HCT116 (cell line): ENCODE measurements at regions not wholly inside any gene's neighbourhood (a gene's known extent, or its start where the extent isn't known, plus 50 kb on each side); places are given as distances from the start of the nearest gene placed in this dataset.

Experiments
- CEBPB ChIP-seq: IDR thresholded peaks from 2 replicates; pipeline ENCODE4 v1.6.1; 2012; ENCODE audit warnings: low read depth
- CTCF ChIP-seq, 3 experiments: fragments of 200-600 bp in 1 of 3; sonication (generic) in 1 of 3; IDR thresholded peaks in 2 of 3; conservative IDR thresholded peaks in 1 of 3; 2 replicates each; pipeline ENCODE4 v1.5.1; 2012 to 2017; ENCODE audit warnings: low read depth in 2 of 3, low read length in 2 of 3, antibody characterized with exemption in 1 of 3, borderline replicate concordance in 1 of 3, control low read depth in 1 of 3, mild to moderate bottlenecking in 1 of 3, mixed read lengths in 1 of 3, mixed run types in 1 of 3, moderate library complexity in 1 of 3; ENCODE audit not compliant: insufficient read depth in 1 of 3
- EZH2 ChIP-seq: fragments of 200-600 bp; sonication (generic); IDR thresholded peaks from 2 replicates; pipeline ENCODE4 v1.6.1; 2017; ENCODE audit warnings: antibody characterized with exemption, mixed run types
- POLR2A ChIP-seq: IDR thresholded peaks from 2 replicates; pipeline ENCODE4 v1.7.0; 2011; ENCODE audit warnings: borderline replicate concordance; ENCODE audit not compliant: insufficient read depth, insufficient read length; ENCODE audit errors: extremely low read depth
- RAD21 ChIP-seq: IDR thresholded peaks from 2 replicates; pipeline ENCODE4 v1.6.1; 2012; ENCODE audit warnings: low read depth, mild to moderate bottlenecking

- no peak for TF ChIP-seq CEBPB
- no peak for TF ChIP-seq CTCF (IDR thresholded peaks at IDR 0.05 in 2 of 3, conservative IDR thresholded peaks at IDR 0.05 in 1 of 3; ENCODE audit: borderline replicate concordance in 1 of 3, insufficient read depth in 1 of 3, low read depth in 2 of 3, low read length in 2 of 3)
- no peak for TF ChIP-seq RAD21
- no peak for TF ChIP-seq POLR2A
- TF ChIP-seq EZH2: no peak
Measured at GRCh38 chr13:111633401-111633800, 313.0 kb downstream of the TEX29 start.
